Activated CD4-positive, alpha-beta T cell treated with anti-CD3 and anti-CD28 coated beads, Interleukin-2, amount 50 U/mL, for 24 hours (primary cell): ENCODE measurements at regions not wholly inside any gene's neighbourhood (a gene's known extent, or its start where the extent isn't known, plus 50 kb on each side); places are given as distances from the start of the nearest gene placed in this dataset.
"Not testable (repeated sequence)": the region's sequence is repeated elsewhere in the genome, so short reads cannot be mapped to it uniquely, and the experiment has no call there.

Experiments used
- DNase-seq, 2 donors: peaks; one replicate each; pipeline ENCODE4 v3.0.0-alpha.2; 2020; ENCODE audit warnings: low read depth in 1 of 2, low spot score in 1 of 2

DNA sequence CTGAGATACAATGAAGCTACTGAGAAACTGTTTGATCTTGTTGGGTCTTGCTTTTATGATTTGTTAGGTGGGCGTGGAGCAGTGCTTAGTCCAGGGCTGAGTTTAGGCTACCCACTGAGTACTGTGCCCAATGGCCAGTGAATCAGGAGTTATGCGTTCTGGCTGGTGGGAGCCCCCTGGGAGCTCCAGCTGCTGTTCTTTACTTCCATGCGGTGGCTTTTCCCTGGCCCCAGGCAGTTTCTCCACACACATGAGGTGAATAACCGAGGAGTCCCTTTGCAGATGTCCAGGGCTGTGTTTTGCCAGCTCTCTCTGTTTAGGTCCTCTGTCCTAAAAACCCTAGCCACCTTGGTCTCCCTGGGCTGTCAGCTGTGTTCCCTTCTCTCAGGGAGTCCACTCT lies 106.5 kb downstream of the KLF13 start:
- DNase-seq = no peak

GRCh38 chr15:31433574-31433973 lies 106.9 kb downstream of the KLF13 start:
- no peak for DNase-seq

GRCh38 chr15:31434275-31434587 lies 107.6 kb downstream of the KLF13 start:
- no peak for DNase-seq

DNA sequence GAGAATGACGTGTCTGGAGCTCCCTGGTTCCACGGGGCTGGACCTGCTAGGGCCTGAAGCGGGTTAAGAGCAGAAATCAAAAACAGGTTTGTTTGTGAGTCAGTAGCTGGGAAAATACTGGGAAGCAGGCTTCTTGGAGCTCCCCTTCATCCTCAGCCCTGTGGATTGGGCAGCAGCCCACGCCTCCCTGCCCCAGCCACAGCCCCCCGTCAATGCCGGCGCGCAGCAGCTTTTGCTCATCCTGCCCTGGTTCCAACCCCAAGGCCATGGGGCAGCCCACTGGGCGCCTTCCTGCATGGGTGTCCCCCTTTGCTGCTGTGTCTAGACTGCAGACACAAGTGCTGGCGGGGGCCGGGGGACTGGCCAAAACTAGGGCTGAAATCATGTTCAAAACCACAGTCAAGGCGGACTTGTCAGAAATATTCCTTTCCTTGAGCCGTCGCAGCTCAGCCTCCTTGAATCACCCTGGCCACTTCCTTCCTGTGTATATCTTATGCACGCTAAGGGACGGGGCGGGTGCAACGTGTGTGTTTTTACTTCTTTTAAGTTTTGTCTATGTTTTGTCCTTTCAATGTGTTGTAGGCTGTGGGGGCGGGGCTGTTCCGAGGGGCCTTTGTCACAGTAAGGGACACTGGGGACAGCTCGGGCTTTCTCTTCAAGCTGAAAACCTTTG lies 108.1 kb downstream of the KLF13 start:
- peak; percentile 66 to 79 for DNase-seq

GRCh38 chr15:31435261-31435911 lies 108.8 kb downstream of the KLF13 start:
- peak in 1 of 2 donors; percentile 75 for DNase-seq

GRCh38 chr15:31435912-31436628 lies 109.4 kb downstream of the KLF13 start:
- DNase-seq = no peak

DNA sequence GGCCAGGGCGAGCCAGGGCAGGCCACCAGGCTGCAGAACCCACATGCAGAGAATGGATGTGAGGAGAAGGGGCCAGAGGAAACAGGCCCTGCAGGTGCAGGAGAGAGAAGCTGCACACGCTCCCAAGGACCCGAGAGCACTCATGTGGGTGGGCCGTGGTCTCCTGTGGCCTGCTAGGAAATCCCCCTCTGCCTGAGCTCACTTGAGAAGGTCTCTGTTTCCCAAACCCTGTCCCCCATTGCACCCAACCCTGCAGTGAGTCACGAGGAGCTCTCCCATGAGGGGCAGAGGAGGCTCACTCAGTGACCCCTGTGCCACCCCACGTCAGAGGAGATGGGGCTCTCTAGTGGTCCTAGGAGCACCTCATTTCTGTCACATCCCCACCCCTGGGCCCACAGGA lies 111.1 kb downstream of the KLF13 start:
- peak in 1 of 2 donors; percentile 63 for DNase-seq

- DNase-seq = no peak
These were observed 112.1 kb downstream of the KLF13 start for GRCh38 chr15:31438601-31439265.

- DNase-seq = no peak
These were observed 112.7 kb downstream of the KLF13 start for GRCh38 chr15:31439328-31439727.

GRCh38 chr15:31440216-31440615 lies 113.6 kb downstream of the KLF13 start:
- DNase-seq = not testable (repeated sequence)

DNA sequence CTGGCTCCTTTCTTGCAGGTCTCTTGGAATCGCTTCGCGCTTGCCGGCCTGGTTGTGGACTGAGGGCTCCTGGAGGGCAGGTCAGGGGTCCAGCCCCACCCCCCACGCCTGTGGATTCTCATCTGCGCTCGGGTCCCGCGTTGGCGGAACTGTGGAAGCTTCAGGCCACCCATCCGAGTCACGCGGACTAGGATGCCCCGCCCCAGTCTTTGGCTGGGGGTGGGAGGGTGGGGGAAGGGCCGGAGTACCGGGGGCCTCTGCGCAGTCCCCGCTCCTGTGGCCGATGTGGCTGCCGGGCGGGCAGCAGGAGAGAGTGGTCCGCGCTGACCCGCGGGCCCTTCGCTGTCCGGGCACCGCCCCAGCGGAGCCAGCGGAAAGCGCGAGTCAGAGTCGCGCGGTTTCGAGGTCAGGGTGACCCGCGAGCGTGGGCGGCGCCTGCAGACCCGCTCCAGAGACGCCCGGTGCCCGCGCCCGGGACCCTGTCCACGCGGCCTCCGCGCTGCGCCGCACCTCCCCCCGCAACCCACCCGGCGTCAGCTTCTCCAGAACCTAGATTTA lies 114.2 kb downstream of the KLF13 start:
- DNase-seq = no peak

GRCh38 chr15:31442226-31442625 lies 115.6 kb downstream of the KLF13 start:
- DNase-seq = no peak

DNA sequence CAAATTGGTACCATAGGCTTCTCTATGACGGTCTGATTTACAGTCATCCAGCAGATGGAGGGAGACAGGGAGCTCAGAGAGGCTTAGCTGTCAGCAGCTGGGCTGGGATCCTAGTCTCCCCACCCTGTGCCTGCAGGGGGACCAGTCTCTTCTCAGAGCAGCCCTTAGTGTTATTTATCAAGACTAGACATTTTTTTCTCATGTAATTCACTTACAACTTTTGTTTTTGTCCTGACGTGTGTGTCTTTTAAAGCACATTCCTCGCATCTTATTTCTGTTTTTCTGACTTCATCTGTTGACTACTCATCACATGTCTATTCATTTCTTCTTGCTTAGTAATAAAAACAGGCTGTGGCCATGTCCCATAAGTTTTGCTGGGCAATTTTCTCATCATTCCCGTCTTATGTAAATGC lies 116.1 kb downstream of the KLF13 start:
- DNase-seq = no peak

DNA sequence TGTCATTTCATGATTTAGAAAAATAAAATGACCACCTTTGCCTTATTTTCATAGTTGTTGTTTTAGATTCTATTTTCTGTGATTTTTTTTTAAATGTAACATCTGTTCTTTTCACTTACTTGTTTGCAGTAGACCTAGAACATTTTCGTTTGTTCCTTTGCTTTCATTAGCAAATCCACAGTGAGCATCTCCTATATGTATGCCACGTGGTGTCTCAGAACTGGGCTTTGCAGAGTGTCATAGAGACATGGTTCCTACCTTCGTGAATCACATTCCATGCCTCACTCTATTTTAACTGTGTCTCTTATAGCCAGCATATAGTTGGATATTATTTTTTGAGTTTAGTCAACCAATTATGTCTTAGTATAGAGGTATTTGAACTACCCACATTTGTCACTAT lies 118.2 kb downstream of the KLF13 start:
- no peak for DNase-seq

- DNase-seq = no peak
These were observed 119.9 kb downstream of the KLF13 start for GRCh38 chr15:31446546-31446945.

DNA sequence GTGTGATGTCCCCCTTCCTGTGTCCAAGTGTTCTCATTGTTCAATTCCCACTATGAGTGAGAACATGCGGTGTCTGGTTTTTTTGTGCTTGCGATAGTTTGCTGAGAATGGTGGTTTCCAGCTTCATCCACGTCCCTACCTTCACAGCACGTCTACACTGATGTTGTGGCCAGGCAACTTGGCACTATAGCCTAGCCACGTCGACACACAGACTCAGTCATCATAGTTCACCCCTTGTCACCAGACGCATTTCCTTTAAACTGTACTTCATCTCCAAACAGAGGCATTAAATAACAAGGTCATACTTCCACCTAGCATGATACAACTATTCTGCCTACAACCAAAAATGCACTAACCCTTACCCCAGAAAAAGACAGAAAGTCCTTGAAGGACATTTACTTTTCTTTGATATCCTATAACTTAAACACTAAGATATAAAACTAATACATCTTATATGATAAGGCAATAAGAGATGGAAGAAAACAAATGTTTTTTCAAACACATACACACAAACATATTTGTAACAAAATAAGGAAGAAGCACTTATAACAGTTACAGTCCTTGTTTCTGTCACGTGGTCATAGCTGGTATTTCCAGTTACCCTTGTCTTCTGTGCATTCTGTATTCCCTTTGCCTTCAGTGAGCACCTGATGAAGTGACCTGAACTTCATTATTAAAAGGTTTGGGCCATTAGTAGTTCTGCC lies 121.4 kb downstream of the KLF13 start:
- DNase-seq = no peak

- DNase-seq = no peak
These were observed 122.0 kb downstream of the KLF13 start for GRCh38 chr15:31448635-31448979.

- DNase-seq = no peak
These were observed 126.2 kb downstream of the KLF13 start for GRCh38 chr15:31452595-31453557.

DNA sequence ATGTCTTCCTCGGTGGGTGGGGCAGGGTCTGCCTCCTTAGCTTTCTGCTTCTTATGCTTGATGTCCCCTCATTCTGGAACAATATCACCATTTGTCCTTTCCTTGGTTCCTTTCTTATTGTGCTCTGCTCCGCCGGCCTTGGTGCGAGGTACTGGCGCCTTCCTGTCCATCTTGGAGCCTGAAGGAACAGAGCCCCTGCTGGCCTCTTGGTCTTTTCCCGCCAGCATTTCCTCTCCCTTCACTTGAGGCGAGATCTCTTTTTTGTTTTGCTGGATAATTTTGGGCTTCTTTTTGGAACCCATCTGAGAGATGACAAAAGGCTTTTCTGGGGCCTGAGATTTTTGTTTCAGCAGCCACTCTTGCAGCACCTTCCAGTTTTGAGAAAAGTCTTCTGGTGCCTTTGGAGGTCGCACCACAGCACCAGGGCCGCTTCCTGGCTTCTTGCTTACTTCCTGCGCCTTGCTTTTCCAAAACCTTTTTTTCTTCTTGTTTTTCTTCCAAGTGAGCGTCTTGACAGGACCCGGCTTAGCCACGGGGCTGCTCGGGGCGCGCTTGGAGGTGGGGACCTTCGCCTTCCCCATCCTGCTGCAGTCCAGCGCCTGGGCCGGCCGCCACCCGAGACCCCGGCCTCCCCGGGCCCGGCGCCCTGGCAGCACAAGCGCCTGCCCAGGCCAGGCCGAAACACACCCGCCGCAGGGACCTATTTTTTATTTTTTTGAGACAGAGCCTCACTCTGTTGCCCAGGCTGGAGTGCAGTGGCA lies 127.1 kb downstream of the KLF13 start:
- no peak for DNase-seq
